ENCODE measurements at regions not wholly inside any gene's neighbourhood (a gene's known extent, or its start where the extent isn't known, plus 50 kb on each side); places are given as distances from the start of the nearest gene placed in this dataset.
A peak's percentile ranks its signal among the peaks of the same experiment; 100 is the strongest.
"Not testable (repeated sequence)": the region's sequence is repeated elsewhere in the genome, so short reads cannot be mapped to it uniquely, and the experiment has no call there.

DNA sequence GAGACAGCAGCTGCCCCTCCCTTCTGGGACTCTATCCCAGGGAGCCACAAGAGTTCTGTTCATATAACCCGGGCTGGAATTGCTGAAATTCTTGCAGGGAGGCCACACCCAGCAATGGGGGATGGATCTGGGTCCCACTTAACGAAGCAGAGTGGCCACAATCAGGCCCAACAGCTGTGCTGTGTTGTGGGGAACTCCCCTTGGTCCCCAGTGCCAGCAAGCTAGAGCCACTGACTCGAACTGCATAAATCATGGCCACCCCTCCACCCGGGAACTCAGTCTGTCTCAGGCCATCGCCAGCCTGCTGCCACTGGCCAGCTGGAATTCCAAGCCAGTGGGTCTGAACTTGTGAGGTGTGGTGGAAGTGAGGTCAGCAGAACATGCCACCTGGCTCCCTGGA is 111.1 kb downstream of the KLF8 start:
- no peak for DNase-seq

DNA sequence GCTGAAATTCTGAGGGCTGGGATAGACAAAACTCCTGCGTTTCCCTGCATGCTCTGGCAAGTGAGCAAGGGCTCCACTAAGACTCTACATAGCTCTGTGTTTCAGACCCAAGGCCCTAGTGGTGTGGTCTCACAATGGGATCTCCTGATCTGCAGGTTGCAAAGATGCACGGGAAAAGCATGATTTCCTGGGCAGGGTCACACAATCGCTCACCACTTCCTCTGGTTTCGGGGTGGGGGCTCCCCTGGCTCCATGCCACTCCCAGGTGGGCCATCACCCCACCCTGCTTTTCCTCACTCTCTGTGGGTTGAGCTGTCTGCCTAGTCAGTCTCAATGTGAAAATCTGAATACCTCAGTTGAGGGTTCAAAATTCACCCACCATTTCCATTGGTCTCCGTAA is 111.5 kb downstream of the KLF8 start:
- DNase-seq, result peak; percentile 27

DNA sequence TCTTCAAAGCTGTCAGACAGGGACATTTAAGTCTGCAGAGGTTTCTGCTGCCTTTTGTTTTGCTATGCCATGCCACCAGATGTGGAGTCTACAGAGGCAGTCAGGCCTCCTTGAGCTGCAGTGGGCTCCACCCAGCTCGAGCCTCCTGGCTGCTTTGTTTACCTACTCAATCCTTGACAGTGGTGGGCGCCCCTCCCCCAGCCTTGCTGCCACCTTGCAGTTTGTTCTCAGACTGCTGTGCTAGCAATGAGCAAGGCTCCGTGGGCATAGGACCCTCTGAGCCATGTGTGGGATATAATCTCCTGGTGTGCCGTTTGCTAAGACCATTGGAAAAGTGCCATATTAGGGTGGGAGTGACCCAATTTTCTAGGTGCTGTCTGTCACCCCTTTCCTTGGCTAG is 126.0 kb downstream of the KLF8 start:
- not testable (repeated sequence) for DNase-seq

DNA sequence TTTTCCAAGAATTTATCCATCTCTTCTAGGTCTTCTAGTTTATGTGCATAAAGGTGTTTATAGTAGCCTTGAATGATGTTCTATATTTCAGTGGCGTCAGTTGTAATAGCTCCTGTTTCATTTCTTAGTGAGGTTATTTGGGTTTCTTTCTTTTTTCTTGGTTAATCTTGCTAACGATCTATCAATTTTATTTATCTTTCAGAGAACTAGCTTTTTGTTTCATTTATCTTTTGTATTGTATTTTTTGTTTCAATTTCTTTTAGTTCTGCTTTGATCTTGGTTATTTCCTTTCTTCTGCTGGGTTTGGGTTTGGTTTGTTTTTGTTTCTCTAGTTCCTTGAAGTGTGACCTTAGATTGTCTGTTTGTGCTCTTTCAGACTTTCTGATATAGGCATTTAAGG is 133.0 kb downstream of the KLF8 start:
- peak; percentile 17 for DNase-seq

DNA sequence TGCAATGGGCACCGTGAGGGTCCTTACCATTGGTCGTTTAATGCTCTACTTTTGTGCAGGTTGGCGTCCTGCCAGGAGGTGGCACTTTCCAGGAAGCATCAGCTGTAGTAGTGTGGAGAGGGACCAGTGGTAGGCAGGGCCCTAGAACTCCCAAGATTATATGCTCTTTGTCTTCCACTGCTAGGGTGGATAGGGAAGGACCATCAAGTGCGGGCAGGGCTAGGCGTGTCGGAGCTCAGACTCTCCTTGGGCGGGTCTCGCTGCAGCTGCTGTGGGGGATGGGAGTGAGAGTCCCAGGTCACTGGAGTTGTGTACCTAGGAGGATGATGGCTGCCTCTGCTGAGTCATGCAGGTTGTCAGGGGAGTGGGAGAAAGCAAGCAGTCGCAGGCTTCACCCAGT is 134.7 kb downstream of the KLF8 start:
- DNase-seq, result no peak

DNA sequence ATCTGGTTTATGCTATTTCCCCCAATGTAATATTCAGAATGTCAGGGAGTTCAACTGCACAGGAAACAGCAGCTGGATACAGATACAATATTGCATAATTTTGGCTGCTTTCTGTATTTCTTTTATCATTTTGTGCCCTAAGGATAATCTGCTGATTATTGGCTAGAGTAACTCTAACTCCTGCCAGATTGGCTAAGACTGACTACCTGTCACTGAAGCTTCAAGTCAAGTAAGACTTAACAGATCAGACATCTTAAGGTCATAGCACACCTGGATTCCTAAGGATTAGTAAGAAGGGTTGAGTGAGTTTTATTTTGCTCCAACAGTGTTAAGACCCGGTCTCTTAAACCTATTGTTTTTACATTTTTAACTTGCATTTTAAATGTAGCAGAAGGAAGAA is 136.8 kb downstream of the KLF8 start:
- no peak for DNase-seq

DNA sequence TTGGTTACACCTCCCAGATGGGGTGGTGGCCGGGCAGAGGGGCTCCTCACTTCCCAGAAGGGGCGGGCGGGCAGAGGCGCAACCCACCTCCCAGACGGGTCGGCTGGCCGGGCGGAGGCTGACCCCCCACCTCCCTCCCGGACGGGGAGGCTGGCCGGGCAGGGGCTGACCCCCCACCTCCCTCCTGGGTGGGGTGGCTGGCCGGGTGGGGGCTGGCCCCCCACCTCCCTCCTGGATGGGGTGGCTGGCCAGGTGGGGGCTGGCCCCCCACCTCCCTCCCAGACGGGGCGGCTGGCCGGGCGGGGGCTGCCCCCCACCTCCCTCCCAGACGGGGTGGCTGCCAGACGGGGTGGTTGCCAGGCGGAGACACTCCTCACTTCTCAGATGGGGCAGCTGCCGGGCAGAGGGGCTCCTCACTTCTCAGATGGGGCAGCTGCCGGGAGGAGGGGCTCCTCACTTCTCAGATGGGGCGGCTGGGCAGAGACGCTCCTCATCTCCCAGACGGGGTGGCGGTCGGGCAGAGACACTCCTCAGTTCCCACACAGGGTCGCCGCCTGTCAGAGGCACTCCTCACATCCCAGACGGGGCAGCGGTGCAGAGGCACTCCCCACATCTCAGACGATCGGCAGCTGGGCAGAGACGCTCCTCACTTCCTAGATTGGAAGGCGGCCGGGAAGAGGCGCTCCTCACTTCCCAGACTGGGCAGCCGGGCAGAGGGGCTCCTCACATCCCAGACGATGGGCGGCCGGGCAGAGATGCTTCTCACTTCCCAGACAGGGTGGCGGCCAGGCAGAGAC is 148.0 kb downstream of the KLF8 start:
- DNase-seq, result not testable (repeated sequence)

DNA sequence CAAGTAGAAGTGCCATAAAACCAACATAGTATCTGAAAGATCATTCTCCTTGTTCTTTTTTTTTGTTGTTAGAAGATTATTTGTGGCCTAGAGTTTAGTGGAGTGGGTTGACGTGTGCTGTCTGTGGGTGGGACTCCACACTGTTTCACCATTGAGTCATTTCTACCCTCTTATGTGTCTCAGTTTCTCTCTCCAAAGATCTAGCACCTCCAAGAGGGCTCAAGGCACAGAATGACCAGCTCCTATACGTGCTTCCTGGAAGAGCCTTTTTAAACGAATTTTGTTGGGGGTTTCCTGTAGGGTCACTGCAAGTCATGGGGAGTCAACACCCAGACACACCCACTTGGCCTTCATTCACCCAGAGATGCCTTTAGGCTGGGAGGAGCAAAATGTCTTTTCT is 150.1 kb downstream of the KLF8 start:
- DNase-seq, result no peak

DNA sequence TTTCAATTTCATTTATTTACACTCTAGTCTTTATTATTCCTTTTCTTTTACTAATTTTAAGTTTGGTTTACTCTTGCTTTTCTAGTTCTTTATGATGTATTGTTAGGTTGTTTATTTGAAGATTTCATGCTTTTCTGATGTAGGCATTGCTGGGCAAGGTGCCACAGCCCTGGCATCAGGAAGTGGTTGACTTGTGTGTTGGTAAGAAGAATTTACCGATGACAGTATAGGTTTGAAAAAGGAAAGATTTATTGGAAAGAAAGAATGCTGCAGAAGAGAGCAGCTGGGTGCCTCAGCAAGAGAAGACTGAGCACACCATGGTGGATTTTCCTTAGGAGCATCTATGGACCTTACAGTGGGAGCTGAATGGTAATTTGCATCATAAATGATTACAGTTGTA is 153.2 kb downstream of the KLF8 start:
- DNase-seq, result peak; percentile 28

DNA sequence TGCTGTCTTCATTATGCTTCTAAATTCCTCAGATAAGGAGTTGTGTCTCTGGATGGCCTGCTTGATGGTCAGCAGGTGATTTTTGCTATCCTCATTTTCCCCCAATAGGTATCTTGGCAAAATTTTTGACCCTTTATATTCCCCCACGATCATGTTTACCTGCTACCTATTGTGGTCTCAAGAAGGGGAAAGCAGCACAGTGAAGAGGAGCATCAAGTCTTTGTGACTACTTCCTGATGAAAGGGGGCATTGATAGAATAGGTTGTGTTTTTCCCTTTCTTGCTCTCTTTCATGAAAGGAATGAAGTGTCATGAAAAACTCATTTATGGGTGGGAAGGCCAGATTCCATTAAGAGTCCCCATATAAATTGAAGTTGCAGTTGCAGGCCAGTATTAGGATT is 153.8 kb downstream of the KLF8 start:
- no peak for DNase-seq

DNA sequence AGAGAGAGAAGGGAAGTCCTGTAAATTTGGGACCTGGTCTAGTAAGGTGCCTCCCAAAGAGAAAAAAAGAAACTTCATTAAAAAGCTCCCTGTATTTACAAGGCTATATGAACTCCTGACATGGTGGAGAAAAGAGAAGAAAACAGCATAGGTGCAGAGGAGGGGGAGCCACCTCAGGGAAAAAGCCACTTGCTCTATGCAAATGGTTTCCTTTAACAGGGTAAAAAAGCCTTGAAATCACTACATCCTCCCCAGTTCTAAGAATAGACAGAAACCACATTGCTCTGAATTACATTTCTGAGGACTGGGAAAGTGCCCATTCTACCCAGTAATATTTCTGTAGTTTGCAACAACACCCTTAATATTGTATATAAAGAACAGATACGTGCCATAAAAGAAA is 165.5 kb downstream of the KLF8 start:
- peak; percentile 11 for DNase-seq

DNA sequence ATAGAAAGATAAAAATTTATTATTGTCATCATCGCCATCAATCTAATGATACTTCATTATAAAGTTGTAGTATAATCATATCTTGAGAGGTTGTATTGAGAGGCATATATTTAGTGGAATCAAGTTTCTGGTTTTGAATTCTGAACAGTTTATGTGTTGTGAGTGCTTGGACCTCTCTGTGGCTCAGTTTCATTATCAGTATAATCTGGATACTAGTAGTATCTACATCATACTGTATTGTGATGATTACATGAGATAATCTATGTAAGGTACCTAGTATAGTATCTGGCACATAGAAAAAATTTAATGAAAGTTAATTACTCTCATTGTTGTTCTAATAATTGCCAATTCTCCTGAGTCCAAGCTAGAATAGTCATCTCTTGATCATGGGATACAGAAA is 161.2 kb upstream of the UBQLN2 start:
- no peak for DNase-seq

DNA sequence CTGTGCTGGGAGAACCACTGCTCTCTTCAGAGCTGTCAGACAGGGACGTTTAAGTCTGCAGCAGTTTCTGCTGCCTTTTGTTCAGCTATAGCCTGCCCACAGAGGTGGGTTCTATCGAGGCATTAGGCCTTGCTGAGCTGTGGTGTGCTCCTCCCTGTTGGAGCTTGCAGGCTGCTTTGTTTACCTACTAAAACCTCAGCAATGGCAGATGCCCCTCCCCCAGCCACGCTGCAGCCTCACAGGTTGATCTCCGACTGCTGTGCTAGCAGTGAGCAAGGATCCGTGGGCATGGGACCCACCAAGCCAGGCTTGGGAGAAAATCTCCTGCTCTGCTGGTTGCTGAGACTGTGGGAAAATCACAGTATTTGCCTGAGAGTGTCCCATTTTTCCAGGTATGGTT is 133.8 kb upstream of the UBQLN2 start:
- DNase-seq, result no peak

DNA sequence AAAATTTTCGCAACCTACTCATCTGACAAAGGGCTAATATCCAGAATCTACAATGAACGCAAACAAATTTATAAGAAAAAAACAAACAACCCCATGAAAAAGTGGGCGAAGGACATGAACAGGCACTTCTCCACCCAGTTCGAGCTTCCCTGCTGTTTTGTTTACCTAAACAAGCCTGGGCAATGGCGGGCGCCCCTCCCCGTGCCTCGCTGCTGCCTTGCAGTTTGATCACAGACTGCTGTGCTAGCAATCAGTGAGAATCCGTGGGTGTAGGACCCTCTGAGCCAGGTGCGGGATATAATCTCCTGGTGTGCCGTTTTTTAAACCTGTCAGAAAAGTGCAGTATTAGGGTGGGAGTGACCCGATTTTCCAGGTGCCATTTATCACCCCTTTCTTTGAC is 111.4 kb upstream of the UBQLN2 start:
- not testable (repeated sequence) for DNase-seq

DNA sequence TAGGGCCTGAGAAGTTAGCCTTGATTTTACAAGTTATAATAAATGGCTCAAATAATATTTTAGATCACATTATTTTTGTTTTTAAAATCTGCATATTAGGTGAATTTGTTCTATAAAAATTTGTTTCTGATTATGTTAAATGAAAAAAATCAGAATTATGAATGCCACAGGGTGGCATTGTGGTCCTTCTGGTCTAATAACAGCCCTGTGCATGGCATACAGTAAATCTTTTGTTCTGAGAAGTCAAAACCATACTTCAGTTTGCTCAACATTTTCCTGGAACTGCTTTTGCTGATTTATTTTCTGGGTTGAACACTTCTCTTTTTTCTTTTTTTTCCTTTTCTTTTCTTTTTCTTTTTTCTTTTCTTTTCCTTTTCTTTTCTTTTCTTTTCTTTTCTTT is 101.0 kb upstream of the UBQLN2 start:
- DNase-seq, result no peak

DNA sequence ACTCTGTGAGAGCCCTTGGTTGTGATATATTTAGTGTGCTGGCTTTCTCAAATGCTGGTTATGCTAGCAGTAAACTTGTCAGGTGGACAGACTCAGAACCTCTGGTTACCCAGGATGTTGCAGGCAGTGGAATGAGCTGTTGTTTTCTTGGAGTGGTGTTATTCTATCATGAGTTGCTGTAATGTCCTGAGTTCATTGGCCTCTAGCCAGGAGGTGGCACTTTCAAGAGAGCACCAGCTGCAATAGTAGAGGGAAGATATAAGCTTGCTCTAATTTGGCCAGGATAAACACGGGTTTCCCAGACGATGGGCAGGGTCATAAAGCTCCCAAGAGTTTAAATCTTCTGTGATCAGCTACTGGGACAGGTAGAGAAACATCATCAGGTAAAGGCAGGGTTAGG is 95.0 kb upstream of the UBQLN2 start:
- DNase-seq, result no peak

DNA sequence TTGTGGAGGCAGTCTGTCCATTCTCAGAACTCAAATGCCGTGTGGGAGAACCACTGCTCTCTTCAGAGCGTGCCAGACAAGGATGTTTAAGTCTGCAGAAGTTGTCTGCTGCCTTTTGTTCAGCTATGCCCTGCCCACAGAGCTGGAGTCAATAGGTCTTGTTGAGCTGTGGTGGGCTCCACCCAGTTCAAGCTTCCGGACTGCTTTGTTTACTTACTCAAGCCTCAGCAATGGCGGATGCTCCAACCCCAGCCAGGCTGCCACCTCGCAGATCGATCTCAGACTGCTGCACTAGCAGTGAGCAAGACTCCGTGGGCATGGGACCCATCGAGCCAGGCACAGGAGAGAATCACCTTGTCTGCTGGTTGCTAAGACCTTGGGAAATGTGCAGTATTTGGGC is 68.5 kb upstream of the UBQLN2 start:
- DNase-seq, result peak; percentile 3

DNA sequence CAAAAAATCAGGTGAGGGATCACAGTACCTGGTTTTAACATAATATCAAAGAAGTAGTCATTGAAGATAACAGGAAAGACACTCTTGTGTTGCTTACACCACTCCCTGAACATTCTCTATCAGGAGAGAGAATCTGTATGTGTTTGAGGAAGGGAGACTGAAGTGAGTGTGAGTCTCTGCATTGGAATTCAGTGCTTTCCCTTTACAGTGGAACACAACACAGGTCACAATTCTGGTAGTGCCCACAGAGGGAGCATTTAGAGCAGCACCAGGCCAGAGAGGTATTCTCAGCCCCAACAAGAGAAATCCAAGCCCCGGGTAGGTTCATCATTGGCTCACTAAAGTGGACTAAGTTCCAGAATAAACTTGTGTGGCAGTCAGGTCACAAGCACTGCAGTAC is 64.7 kb upstream of the UBQLN2 start:
- no peak for DNase-seq

DNA sequence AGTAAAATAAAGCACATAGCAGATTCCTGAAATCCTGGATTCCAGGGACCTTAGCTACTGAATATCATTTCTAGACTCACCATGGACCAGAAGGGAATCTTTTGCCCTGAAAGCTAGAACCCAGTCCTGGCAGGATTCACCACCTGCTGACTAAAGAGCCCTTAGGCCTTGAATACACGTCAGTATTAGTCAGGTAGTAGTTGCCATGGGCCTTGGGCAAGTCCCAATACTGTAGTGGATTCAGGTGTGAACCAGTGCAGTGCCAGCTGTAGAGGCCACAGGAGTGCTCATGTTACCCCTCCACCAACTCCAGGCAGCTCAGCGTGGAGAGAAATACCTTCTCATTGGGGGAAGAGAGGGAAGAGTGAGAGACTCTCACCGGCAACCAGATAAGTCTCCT is 64.1 kb upstream of the UBQLN2 start:
- no peak for DNase-seq

DNA sequence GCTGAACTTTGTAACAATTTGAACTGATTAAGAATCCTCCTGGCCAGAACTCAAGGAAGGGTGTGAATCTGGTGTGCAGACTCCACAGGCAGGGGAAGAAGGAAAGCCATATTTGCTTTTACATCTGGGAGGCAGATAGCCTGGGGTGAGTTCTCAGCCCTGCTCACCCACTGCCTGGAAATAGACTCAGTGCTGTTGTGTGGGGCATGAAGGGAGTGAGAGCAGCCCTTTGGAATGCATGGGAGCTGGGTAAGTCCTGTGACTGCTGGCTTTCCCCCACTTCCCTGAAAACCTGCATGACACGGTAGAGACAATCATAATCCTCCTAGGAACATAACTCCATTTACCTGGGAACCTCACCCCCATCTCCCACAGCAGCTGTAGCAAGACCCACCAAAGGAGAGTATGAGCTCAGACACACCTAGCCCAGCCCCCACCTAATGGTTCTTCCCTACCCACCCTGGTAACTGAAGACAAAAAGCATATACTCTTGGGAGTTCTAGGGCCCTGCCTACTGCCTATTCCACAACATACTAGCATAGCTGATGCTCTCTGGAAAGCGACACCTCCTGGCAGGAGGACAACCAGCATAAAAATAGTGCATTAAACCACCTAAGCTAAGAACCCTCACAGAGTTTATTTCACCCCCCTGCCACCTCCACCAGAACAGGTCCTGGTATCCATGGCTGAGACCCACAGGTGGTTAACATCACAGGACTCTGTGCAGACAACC is 59.3 kb upstream of the UBQLN2 start:
- DNase-seq, result no peak

DNA sequence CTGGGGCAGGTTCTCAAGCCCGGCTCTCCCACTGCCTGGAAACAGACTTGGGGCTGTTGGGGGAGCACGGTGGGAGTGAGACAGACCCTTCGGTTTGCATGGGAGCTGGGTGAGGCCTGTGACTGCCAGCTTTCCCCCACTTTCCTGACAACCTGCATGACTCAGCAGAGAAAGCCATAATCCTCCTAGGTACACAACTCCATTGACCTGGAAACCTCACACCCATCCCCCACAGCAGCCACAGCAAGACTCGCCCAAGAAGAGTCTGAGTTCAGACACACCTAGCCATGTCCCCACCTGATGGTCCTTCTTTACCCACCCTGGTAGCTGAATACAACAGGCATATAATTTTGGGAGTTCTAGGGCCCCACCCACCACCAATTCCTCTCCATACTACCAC is 57.6 kb upstream of the UBQLN2 start:
- DNase-seq, result no peak
